ENCODE measurements at regions not wholly inside any gene's neighbourhood (a gene's known extent, or its start where the extent isn't known, plus 50 kb on each side); places are given as distances from the start of the nearest gene placed in this dataset.

- Histone ChIP-seq H3K4me1 (ENCODE audit: control insufficient read depth in 1 of 2, insufficient read depth in 2 of 2, low read length in 2 of 2) (no peaks in the 10 kb centered on the region), H4K20me1 (ENCODE audit: insufficient read depth, low read length) (no peaks in the 10 kb centered on the region), H3K36me3 (replicated peaks in 1 of 2; ENCODE audit: control insufficient read depth in 1 of 2, insufficient read depth in 2 of 2, low read length in 2 of 2) (no peaks in the 10 kb centered on the region), H3K79me2 (ENCODE audit: insufficient read depth, low read length) (no peaks in the 10 kb centered on the region), H3K9me3 (replicated peaks in 1 of 2; ENCODE audit: control insufficient read depth in 1 of 2, insufficient read depth in 1 of 2, low read length in 2 of 2) (peaks cover 0 to 2% of the 10 kb centered on the region in 2 donors), H3K27me3 (ENCODE audit: control insufficient read depth in 2 of 2, insufficient read depth in 2 of 2, low read length in 2 of 2) (no peaks in the 10 kb centered on the region), H3K9ac (ENCODE audit: insufficient read depth, low read length, poor library complexity, severe bottlenecking) (no peak overlapping the region), H3K4me2 (replicated peaks; ENCODE audit: extremely low read depth, low read length, poor library complexity, severe bottlenecking) (no peak overlapping the region), H2AFZ (ENCODE audit: insufficient read depth, low read depth, low read length, poor library complexity, severe bottlenecking) (no peak overlapping the region), H3K4me3 (replicated peaks in 1 of 3; ENCODE audit: low read depth in 2 of 3, low read length in 3 of 3) (no peak overlapping the region), H3K27ac (ENCODE audit: low read depth in 1 of 2, low read length in 2 of 2) (no peak overlapping the region)
- TF ChIP-seq CTCF (IDR thresholded peaks at IDR 0.05): no peak
- Mint-ChIP-seq H3K27ac (no peak overlapping the region), H3K9me3 (peaks cover 2 to 7% (median 5%) of the 10 kb centered on the region in 7 donors), H3K4me3 (no peak overlapping the region), H3K27me3 (ENCODE audit: low read depth in 3 of 3) (peaks cover 0 to 2% (median 0%) of the 10 kb centered on the region in 3 donors), H3K4me1 (no peaks in the 10 kb centered on the region), H3K36me3 (no peaks in the 10 kb centered on the region)
- 80% methylated on average over 2 of the region's 3 CpGs for WGBS (ENCODE audit: insufficient coverage)
- intact Hi-C loops (cut with micrococcal nuclease): no loop called here
- no peak for DNase-seq
These were observed 462.0 kb upstream of the SPRY2 start for GRCh38 chr13:80802946-80803345.

- no CpG with 5 or more reads among the region's 1 CpG for WGBS (ENCODE audit: insufficient coverage)
- DNase-seq: no peak
- no peaks in the 10 kb centered on the region for H3K79me2 ChIP-seq (ENCODE audit: insufficient read depth, low read length)
- peaks cover 0 to 2% of the 10 kb centered on the region in 2 donors for H3K9me3 ChIP-seq (replicated peaks in 1 of 2; ENCODE audit: control insufficient read depth in 1 of 2, insufficient read depth in 1 of 2, low read length in 2 of 2)
- no peak overlapping the region for H3K9ac ChIP-seq (ENCODE audit: insufficient read depth, low read length, poor library complexity, severe bottlenecking)
- Mint-ChIP-seq H3K4me1 (no peaks in the 10 kb centered on the region), H3K4me3 (no peak overlapping the region), H3K27ac (no peak overlapping the region), H3K9me3 (peaks cover 2 to 7% (median 5%) of the 10 kb centered on the region in 7 donors), H3K36me3 (no peaks in the 10 kb centered on the region), H3K27me3 (ENCODE audit: low read depth in 3 of 3) (peaks cover 0 to 2% (median 0%) of the 10 kb centered on the region in 3 donors)
- intact Hi-C loops (cut with micrococcal nuclease): no loop called here
- H3K4me1 ChIP-seq (ENCODE audit: control insufficient read depth in 1 of 2, insufficient read depth in 2 of 2, low read length in 2 of 2): no peaks in the 10 kb centered on the region
- no peaks in the 10 kb centered on the region for H4K20me1 ChIP-seq (ENCODE audit: insufficient read depth, low read length)
- H3K27me3 ChIP-seq (ENCODE audit: control insufficient read depth in 2 of 2, insufficient read depth in 2 of 2, low read length in 2 of 2): no peaks in the 10 kb centered on the region
- no peak overlapping the region for H3K27ac ChIP-seq (ENCODE audit: low read depth in 1 of 2, low read length in 2 of 2)
- no peak overlapping the region for H3K4me2 ChIP-seq (replicated peaks; ENCODE audit: extremely low read depth, low read length, poor library complexity, severe bottlenecking)
- no peak for TF ChIP-seq CTCF (IDR thresholded peaks at IDR 0.05)
- no peak overlapping the region for H3K4me3 ChIP-seq (replicated peaks in 1 of 3; ENCODE audit: low read depth in 2 of 3, low read length in 3 of 3)
- no peaks in the 10 kb centered on the region for H3K36me3 ChIP-seq (replicated peaks in 1 of 2; ENCODE audit: control insufficient read depth in 1 of 2, insufficient read depth in 2 of 2, low read length in 2 of 2)
- H2AFZ ChIP-seq (ENCODE audit: insufficient read depth, low read depth, low read length, poor library complexity, severe bottlenecking): no peak overlapping the region
These were observed 457.7 kb upstream of the SPRY2 start for GRCh38 chr13:80798576-80799133.

All from CD14-positive monocyte (primary cell).